ENCODE measurements at regions not wholly inside any gene's neighbourhood (a gene's known extent, or its start where the extent isn't known, plus 50 kb on each side); places are given as distances from the start of the nearest gene placed in this dataset.
"Not testable (repeated sequence)": the region's sequence is repeated elsewhere in the genome, so short reads cannot be mapped to it uniquely, and the experiment has no call there.

DNA sequence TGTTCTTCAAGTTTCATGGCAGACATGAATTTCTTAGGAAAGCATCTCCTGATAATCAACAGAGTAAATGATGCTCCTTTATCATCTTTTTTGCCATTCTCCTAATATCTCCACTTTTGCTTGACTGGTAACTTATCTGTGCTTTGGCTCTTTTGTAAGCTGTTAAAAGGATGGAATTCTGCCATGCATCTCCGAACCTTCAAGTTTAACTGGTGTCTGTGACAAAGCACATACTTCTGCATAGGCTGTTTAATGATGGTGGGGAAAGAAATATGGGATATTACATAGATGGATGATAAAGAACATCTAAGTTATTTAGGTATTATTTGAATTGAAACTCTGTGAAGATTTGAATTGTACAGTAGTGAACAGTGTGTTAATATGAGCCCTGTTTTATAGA, 866.9 kb upstream of the SLITRK1 start:
- Histone ChIP-seq H3K4me1 (ENCODE audit: control insufficient read depth, insufficient read depth, low read length, poor library complexity, severe bottlenecking) (no peaks in the 10 kb centered on the region), H3K4me3 (ENCODE audit: extremely low read depth, insufficient read depth, low read length, poor library complexity, severe bottlenecking) (no peak overlapping the region), H3K36me3 (ENCODE audit: control insufficient read depth, insufficient read depth, low read length) (no peaks in the 10 kb centered on the region), H3K9me3 (ENCODE audit: control insufficient read depth, low read length) (no peaks in the 10 kb centered on the region), H3K27ac (ENCODE audit: low read depth, low read length, severe bottlenecking) (no peak overlapping the region)
- 80 to 88% methylated on average over 1 of the region's 1 CpG for WGBS, 2 experiments (ENCODE audit: insufficient coverage in 2 of 2)

GRCh38 chr13:84745051-84745551, 862.8 kb upstream of the SLITRK1 start:
- Histone ChIP-seq H3K4me3 (ENCODE audit: extremely low read depth, insufficient read depth, low read length, poor library complexity, severe bottlenecking) (no peak overlapping the region), H3K27ac (ENCODE audit: low read depth, low read length, severe bottlenecking) (no peak overlapping the region), H3K36me3 (ENCODE audit: control insufficient read depth, insufficient read depth, low read length) (no peaks in the 10 kb centered on the region), H3K9me3 (ENCODE audit: control insufficient read depth, low read length) (no peaks in the 10 kb centered on the region), H3K4me1 (ENCODE audit: control insufficient read depth, insufficient read depth, low read length, poor library complexity, severe bottlenecking) (no peaks in the 10 kb centered on the region)
- WGBS, 2 experiments (ENCODE audit: insufficient coverage in 2 of 2) = 96% methylated on average over 3 of the region's 5 CpGs; no CpG with 5 or more reads in 1 of the 2 experiments

DNA sequence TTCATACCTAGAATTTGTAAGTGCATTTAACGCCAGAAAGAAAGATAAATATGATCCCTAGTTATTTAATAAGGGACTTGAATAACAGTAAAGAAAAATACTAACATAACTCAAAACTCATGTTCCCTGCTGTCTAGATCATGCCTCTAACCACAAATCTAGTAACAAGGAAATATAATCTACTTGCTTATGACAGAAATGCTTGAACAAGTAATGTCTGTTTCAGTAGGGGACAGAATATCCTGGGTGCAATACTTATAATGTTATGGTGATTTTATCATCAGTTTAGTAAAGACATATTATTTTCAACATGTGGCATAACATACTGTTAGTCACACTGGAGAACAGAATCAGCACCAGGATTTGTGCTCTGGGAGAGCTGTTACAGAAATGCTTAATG, 861.9 kb upstream of the SLITRK1 start:
- H3K4me1 ChIP-seq (ENCODE audit: control insufficient read depth, insufficient read depth, low read length, poor library complexity, severe bottlenecking) = no peaks in the 10 kb centered on the region
- WGBS, 2 experiments (ENCODE audit: insufficient coverage in 2 of 2) = no CpG with 5 or more reads among the region's 1 CpG

DNA sequence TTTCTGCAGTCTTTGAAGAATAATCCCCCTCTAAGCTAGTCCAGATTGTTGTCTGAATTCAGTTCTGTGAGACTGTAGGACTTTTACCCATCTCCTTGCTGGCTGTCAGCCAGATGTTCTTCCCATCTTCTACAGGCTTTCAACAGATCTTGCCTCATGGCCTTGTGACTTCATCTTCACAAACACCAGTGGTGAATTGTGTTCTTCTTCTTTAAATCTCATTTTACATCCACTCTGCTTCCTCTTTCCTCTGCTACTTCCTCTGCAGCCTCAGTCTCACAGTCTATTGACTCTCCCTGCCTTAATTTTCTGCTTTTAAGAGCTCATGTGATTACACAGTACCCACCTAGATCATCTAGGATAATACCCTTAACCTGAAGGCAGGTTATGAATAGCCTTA, 859.0 kb upstream of the SLITRK1 start:
- no peaks in the 10 kb centered on the region for H3K9me3 ChIP-seq (ENCODE audit: control insufficient read depth, low read length)
- H3K4me3 ChIP-seq (ENCODE audit: extremely low read depth, insufficient read depth, low read length, poor library complexity, severe bottlenecking) = no peak overlapping the region
- H3K36me3 ChIP-seq (ENCODE audit: control insufficient read depth, insufficient read depth, low read length) = no peaks in the 10 kb centered on the region
- no peak overlapping the region for H3K27ac ChIP-seq (ENCODE audit: low read depth, low read length, severe bottlenecking)
- no peaks in the 10 kb centered on the region for H3K4me1 ChIP-seq (ENCODE audit: control insufficient read depth, insufficient read depth, low read length, poor library complexity, severe bottlenecking)

More for the DNA sequence above, 861.9 kb upstream of the SLITRK1 start:
- H3K27ac ChIP-seq (ENCODE audit: low read depth, low read length, severe bottlenecking) = no peak overlapping the region
- H3K36me3 ChIP-seq (ENCODE audit: control insufficient read depth, insufficient read depth, low read length) = no peaks in the 10 kb centered on the region
- no peaks in the 10 kb centered on the region for H3K9me3 ChIP-seq (ENCODE audit: control insufficient read depth, low read length)
- H3K4me3 ChIP-seq (ENCODE audit: extremely low read depth, insufficient read depth, low read length, poor library complexity, severe bottlenecking) = no peak overlapping the region

GRCh38 chr13:84739021-84739420, 856.7 kb upstream of the SLITRK1 start:
- H3K4me3 ChIP-seq (ENCODE audit: extremely low read depth, insufficient read depth, low read length, poor library complexity, severe bottlenecking) = no peak overlapping the region
- no CpG with 5 or more reads among the region's 2 CpGs for WGBS, 2 experiments (ENCODE audit: insufficient coverage in 2 of 2)
- no peaks in the 10 kb centered on the region for H3K4me1 ChIP-seq (ENCODE audit: control insufficient read depth, insufficient read depth, low read length, poor library complexity, severe bottlenecking)
- H3K9me3 ChIP-seq (ENCODE audit: control insufficient read depth, low read length) = no peaks in the 10 kb centered on the region
- no peak overlapping the region for H3K27ac ChIP-seq (ENCODE audit: low read depth, low read length, severe bottlenecking)
- H3K36me3 ChIP-seq (ENCODE audit: control insufficient read depth, insufficient read depth, low read length) = no peaks in the 10 kb centered on the region

DNA sequence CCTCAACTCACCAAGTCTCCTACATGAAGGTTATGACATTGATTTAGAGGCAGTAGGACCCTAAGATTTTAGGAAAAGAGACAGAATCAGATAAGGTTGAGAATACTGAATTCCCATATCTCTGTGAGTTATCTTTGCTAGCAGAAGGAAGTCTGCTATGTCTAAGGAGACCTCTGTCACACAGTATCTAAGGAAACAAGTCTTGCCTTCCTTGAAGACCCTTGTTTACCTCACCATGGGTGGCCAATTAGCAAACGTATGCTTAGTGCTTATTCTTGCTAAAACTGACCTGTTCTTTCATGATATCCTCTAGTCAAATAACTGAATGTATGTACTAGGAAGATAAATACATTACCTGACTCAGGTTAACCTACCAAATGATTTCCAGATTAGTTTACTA, 855.4 kb upstream of the SLITRK1 start:
- Histone ChIP-seq H3K4me1 (ENCODE audit: control insufficient read depth, insufficient read depth, low read length, poor library complexity, severe bottlenecking) (no peaks in the 10 kb centered on the region), H3K9me3 (ENCODE audit: control insufficient read depth, low read length) (no peaks in the 10 kb centered on the region), H3K27ac (ENCODE audit: low read depth, low read length, severe bottlenecking) (no peak overlapping the region), H3K4me3 (ENCODE audit: extremely low read depth, insufficient read depth, low read length, poor library complexity, severe bottlenecking) (no peak overlapping the region), H3K36me3 (ENCODE audit: control insufficient read depth, insufficient read depth, low read length) (no peaks in the 10 kb centered on the region)
- no CpG with 5 or more reads among the region's 1 CpG for WGBS, 2 experiments (ENCODE audit: insufficient coverage in 2 of 2)

- Histone ChIP-seq H3K9me3 (ENCODE audit: control insufficient read depth, low read length) (no peaks in the 10 kb centered on the region), H3K36me3 (ENCODE audit: control insufficient read depth, insufficient read depth, low read length) (no peaks in the 10 kb centered on the region), H3K4me3 (ENCODE audit: extremely low read depth, insufficient read depth, low read length, poor library complexity, severe bottlenecking) (no peak overlapping the region), H3K27ac (ENCODE audit: low read depth, low read length, severe bottlenecking) (no peak overlapping the region), H3K4me1 (ENCODE audit: control insufficient read depth, insufficient read depth, low read length, poor library complexity, severe bottlenecking) (no peaks in the 10 kb centered on the region)
- WGBS, 2 experiments (ENCODE audit: insufficient coverage in 2 of 2) = no CpG with 5 or more reads among the region's 2 CpGs
Measured at GRCh38 chr13:84730376-84730775, 848.1 kb upstream of the SLITRK1 start.

GRCh38 chr13:84705982-84706710, 823.9 kb upstream of the SLITRK1 start:
- WGBS, 2 experiments (ENCODE audit: insufficient coverage in 2 of 2) = no CpG with 5 or more reads among the region's 2 CpGs
- H3K4me3 ChIP-seq (ENCODE audit: extremely low read depth, insufficient read depth, low read length, poor library complexity, severe bottlenecking) = no peak overlapping the region
- no peaks in the 10 kb centered on the region for H3K9me3 ChIP-seq (ENCODE audit: control insufficient read depth, low read length)
- no peaks in the 10 kb centered on the region for H3K36me3 ChIP-seq (ENCODE audit: control insufficient read depth, insufficient read depth, low read length)
- H3K4me1 ChIP-seq (ENCODE audit: control insufficient read depth, insufficient read depth, low read length, poor library complexity, severe bottlenecking) = no peaks in the 10 kb centered on the region
- H3K27ac ChIP-seq (ENCODE audit: low read depth, low read length, severe bottlenecking) = no peak overlapping the region

GRCh38 chr13:84702174-84702573, 819.9 kb upstream of the SLITRK1 start:
- H3K4me3 ChIP-seq (ENCODE audit: extremely low read depth, insufficient read depth, low read length, poor library complexity, severe bottlenecking) = no peak overlapping the region
- H3K27ac ChIP-seq (ENCODE audit: low read depth, low read length, severe bottlenecking) = no peak overlapping the region
- H3K4me1 ChIP-seq (ENCODE audit: control insufficient read depth, insufficient read depth, low read length, poor library complexity, severe bottlenecking) = no peaks in the 10 kb centered on the region
- H3K36me3 ChIP-seq (ENCODE audit: control insufficient read depth, insufficient read depth, low read length) = no peaks in the 10 kb centered on the region
- no peaks in the 10 kb centered on the region for H3K9me3 ChIP-seq (ENCODE audit: control insufficient read depth, low read length)
- WGBS, 2 experiments (ENCODE audit: insufficient coverage in 2 of 2) = 92 to 97% methylated on average over 6 to 8 of the region's 11 CpGs

DNA sequence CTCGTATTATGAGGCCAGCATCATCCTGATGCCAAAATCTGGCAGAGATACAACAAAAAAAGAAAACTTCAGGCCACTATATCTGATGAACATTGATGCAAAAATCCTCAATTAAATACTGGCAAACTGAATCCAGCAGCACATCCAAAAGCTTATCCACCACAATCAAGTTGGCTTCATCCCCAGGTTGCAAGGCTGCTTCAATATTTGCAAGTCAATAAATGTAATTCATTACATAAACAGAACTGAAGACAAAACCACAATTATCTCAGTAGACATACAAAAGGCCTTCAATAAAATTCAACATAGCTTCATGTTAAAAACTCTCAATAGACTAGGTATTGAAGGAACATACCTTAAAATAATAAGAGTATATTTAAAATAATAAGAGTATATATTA, 815.3 kb upstream of the SLITRK1 start:
- H3K4me1 ChIP-seq (ENCODE audit: control insufficient read depth, insufficient read depth, low read length, poor library complexity, severe bottlenecking); H3K4me3 ChIP-seq (ENCODE audit: extremely low read depth, insufficient read depth, low read length, poor library complexity, severe bottlenecking); H3K36me3 ChIP-seq (ENCODE audit: control insufficient read depth, insufficient read depth, low read length); H3K27ac ChIP-seq (ENCODE audit: low read depth, low read length, severe bottlenecking); H3K9me3 ChIP-seq (ENCODE audit: control insufficient read depth, low read length): not testable (repeated sequence)
- WGBS, 2 experiments (ENCODE audit: insufficient coverage in 2 of 2) = 100% methylated on average over 1 of the region's 1 CpG; no CpG with 5 or more reads in 1 of the 2 experiments

DNA sequence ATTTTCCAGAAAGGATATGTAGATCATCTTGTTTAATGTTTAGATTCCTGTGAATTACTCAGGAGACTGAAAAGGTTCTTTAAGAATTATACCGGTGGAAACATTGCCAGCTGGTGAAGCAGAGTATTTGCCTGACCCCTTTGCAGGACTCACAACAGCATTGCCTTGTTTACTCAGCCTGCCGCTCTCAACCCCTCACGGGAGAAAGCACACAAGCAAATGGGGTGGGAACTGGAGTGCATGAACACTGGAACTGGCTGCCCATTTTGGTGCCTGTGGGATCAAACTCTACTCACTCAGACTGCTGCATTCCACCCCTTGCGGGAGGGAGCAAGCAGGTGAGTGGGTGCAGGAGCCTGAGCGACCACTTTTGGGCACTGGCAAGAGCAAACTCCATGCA, 804.7 kb upstream of the SLITRK1 start:
- H3K27ac ChIP-seq (ENCODE audit: low read depth, low read length, severe bottlenecking) = no peak overlapping the region
- no peaks in the 10 kb centered on the region for H3K9me3 ChIP-seq (ENCODE audit: control insufficient read depth, low read length)
- no peak overlapping the region for H3K4me3 ChIP-seq (ENCODE audit: extremely low read depth, insufficient read depth, low read length, poor library complexity, severe bottlenecking)
- H3K4me1 ChIP-seq (ENCODE audit: control insufficient read depth, insufficient read depth, low read length, poor library complexity, severe bottlenecking) = no peaks in the 10 kb centered on the region
- no peaks in the 10 kb centered on the region for H3K36me3 ChIP-seq (ENCODE audit: control insufficient read depth, insufficient read depth, low read length)
- 93 to 95% methylated on average over 3 to 4 of the region's 5 CpGs for WGBS, 2 experiments (ENCODE audit: insufficient coverage in 2 of 2)

Data from mesodermal cell (in vitro differentiated cells).